ENCODE measurements at regions not wholly inside any gene's neighbourhood (a gene's known extent, or its start where the extent isn't known, plus 50 kb on each side); places are given as distances from the start of the nearest gene placed in this dataset.

DNA sequence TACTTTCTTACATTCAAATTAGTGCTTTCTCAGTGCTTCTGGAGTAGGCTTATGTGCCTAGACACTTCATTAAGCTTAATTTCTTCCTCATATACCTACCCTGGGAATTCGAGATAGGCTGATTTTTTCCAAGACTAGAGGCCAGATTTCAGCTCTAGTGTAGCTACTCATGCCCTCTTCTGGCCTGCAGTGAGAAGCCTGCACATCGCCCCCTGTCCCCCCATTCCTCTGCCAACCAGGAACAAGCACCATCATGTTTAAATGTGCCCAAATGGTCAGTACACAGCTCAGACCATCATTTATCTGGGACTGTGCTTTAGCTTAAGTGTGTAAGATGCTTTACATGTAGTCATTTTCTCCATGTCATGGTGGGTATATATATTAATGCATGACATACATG is 1218.8 kb upstream of the LRRTM1 start:
- Histone ChIP-seq H3K27ac (ENCODE audit: low read depth, low read length) (no peak overlapping the region), H3K27me3 (ENCODE audit: control insufficient read depth in 2 of 2, insufficient read depth in 2 of 2, low read length in 2 of 2) (no peaks in the 10 kb centered on the region), H3K4me1 (ENCODE audit: control insufficient read depth in 2 of 2, insufficient read depth in 2 of 2, low read length in 2 of 2) (no peaks in the 10 kb centered on the region), H3K9me3 (ENCODE audit: control insufficient read depth in 2 of 3, low read length in 3 of 3) (peaks cover 0 to 4% (median 0%) of the 10 kb centered on the region in 3 experiments), H3K4me3 (ENCODE audit: low read length) (no peak overlapping the region), H3K36me3 (ENCODE audit: control insufficient read depth in 2 of 3, insufficient read depth in 3 of 3, low read length in 3 of 3) (no peaks in the 10 kb centered on the region)
- Mint-ChIP-seq H3K4me1 (no peaks in the 10 kb centered on the region), H3K27ac (no peak overlapping the region), H3K4me3 (no peak overlapping the region), H3K36me3 (peaks cover 0 to 4% (median 0%) of the 10 kb centered on the region in 5 donors), H3K9me3 (peaks cover 4 to 28% (median 17%) of the 10 kb centered on the region in 11 donors), H3K27me3 (no peaks in the 10 kb centered on the region)
- DNase-seq = no peak
- no peak for ATAC-seq
- ChIA-PET POLR2A (no interaction called here), CTCF (no interaction called here)
- intact Hi-C loops (cut with micrococcal nuclease) = no loop called here

DNA sequence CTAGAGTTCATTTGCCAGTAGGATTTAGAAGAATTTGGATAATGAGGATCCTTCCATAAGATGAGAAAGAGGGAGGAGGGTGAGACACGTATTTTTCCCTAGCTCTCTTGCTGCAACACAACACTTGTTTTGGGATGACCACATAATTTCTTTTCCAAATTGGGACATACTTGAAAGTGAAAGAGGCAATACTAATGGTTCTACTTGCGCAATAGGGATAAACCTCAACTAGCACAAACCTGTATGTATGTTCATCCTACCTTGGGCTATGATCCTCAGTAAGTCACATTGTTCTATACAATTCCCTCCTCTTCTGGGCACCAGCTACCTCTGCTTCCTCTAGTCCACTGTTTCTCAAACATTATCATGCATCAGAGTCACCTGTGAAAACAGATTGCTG is 1208.8 kb upstream of the LRRTM1 start:
- no peaks in the 10 kb centered on the region for H3K27me3 Mint-ChIP-seq
- Histone ChIP-seq H3K4me3 (ENCODE audit: low read length) (no peak overlapping the region), H3K27me3 (ENCODE audit: control insufficient read depth in 2 of 2, insufficient read depth in 2 of 2, low read length in 2 of 2) (no peaks in the 10 kb centered on the region), H3K4me1 (ENCODE audit: control insufficient read depth in 2 of 2, insufficient read depth in 2 of 2, low read length in 2 of 2) (no peaks in the 10 kb centered on the region), H3K36me3 (ENCODE audit: control insufficient read depth in 2 of 3, insufficient read depth in 3 of 3, low read length in 3 of 3) (no peaks in the 10 kb centered on the region), H3K27ac (ENCODE audit: low read depth, low read length) (no peak overlapping the region), H3K9me3 (ENCODE audit: control insufficient read depth in 2 of 3, low read length in 3 of 3) (no peaks in the 10 kb centered on the region)
- ChIA-PET CTCF (interaction anchor here (0.7 kb wide), 1 partner anchor 1188 kb away, joined by 3 read pairs; no protein-coding TSS in a partner anchor), POLR2A (no interaction called here)
- no peaks in the 10 kb centered on the region for H3K4me1 Mint-ChIP-seq
- ATAC-seq (no peak), DNase-seq (no peak)
- no peak overlapping the region for H3K4me3 Mint-ChIP-seq
- H3K27ac Mint-ChIP-seq = no peak overlapping the region
- intact Hi-C loops (cut with micrococcal nuclease) = no loop called here
- no peaks in the 10 kb centered on the region for H3K36me3 Mint-ChIP-seq
- peaks cover 0 to 26% (median 4%) of the 10 kb centered on the region in 11 donors for H3K9me3 Mint-ChIP-seq

DNA sequence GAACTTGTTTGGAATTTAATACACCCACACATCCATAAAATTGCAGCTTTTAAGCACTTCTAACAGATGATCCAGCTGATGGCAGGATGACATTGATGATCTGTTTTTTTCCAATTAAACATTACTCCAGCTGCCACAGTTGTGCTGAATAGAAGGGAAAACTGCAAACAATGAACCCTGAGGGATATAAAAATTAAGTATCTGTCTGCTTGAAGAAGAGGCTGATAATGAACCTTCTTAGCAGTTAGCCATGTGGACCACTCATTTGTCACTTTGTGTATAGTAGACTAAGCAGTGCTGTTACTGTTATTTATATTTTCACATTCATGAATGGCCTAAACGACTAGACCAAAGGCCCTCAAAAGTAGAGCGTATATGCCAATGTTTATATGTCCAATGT is 1201.0 kb upstream of the LRRTM1 start:
- H3K36me3 ChIP-seq (ENCODE audit: control insufficient read depth in 2 of 3, insufficient read depth in 3 of 3, low read length in 3 of 3) = no peaks in the 10 kb centered on the region
- Mint-ChIP-seq H3K36me3 (no peaks in the 10 kb centered on the region), H3K27ac (no peak overlapping the region), H3K27me3 (no peaks in the 10 kb centered on the region), H3K9me3 (peaks cover 0 to 12% (median 2%) of the 10 kb centered on the region in 11 donors), H3K4me3 (no peak overlapping the region), H3K4me1 (no peaks in the 10 kb centered on the region)
- H3K4me3 ChIP-seq (ENCODE audit: low read length) = no peak overlapping the region
- ChIA-PET CTCF (no interaction called here), POLR2A (no interaction called here)
- H3K27ac ChIP-seq (ENCODE audit: low read depth, low read length) = no peak overlapping the region
- no peak for DNase-seq
- no peaks in the 10 kb centered on the region for H3K27me3 ChIP-seq (ENCODE audit: control insufficient read depth in 2 of 2, insufficient read depth in 2 of 2, low read length in 2 of 2)
- H3K9me3 ChIP-seq (ENCODE audit: control insufficient read depth in 2 of 3, low read length in 3 of 3) = no peaks in the 10 kb centered on the region
- no peak for ATAC-seq
- H3K4me1 ChIP-seq (ENCODE audit: control insufficient read depth in 2 of 2, insufficient read depth in 2 of 2, low read length in 2 of 2) = no peaks in the 10 kb centered on the region
- intact Hi-C loops (cut with micrococcal nuclease) = no loop called here

DNA sequence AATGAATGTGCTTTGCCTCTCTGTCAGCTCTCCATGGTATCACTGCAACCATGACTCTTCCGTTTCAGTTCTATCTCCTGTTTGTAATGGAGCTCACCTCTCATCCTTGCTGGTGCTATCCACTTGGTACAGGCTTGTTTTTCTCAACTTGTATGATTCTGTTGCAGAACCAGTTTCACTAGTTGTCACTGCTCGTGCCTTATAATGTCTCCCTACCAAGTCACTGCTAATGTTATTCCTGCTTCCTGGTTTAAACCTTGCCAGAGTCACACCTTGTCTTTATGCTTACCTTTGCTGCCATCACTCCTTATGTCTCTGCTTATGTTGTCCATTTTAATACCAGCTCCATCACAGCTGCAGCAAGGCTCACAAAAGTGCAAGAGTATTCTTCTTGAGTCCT is 1191.0 kb upstream of the LRRTM1 start:
- no peak for DNase-seq
- H3K27ac Mint-ChIP-seq = no peak overlapping the region
- no peaks in the 10 kb centered on the region for H3K27me3 Mint-ChIP-seq
- ChIA-PET POLR2A (no interaction called here), CTCF (no interaction called here)
- H3K4me3 Mint-ChIP-seq = no peak overlapping the region
- H3K36me3 Mint-ChIP-seq = peaks cover 0 to 3% (median 0%) of the 10 kb centered on the region in 5 donors
- Histone ChIP-seq H3K27ac (ENCODE audit: low read depth, low read length) (no peak overlapping the region), H3K27me3 (ENCODE audit: control insufficient read depth in 2 of 2, insufficient read depth in 2 of 2, low read length in 2 of 2) (no peaks in the 10 kb centered on the region), H3K9me3 (ENCODE audit: control insufficient read depth in 2 of 3, low read length in 3 of 3) (no peaks in the 10 kb centered on the region), H3K4me3 (ENCODE audit: low read length) (no peak overlapping the region), H3K4me1 (ENCODE audit: control insufficient read depth in 2 of 2, insufficient read depth in 2 of 2, low read length in 2 of 2) (no peaks in the 10 kb centered on the region), H3K36me3 (ENCODE audit: control insufficient read depth in 2 of 3, insufficient read depth in 3 of 3, low read length in 3 of 3) (no peaks in the 10 kb centered on the region)
- ATAC-seq = no peak
- no peaks in the 10 kb centered on the region for H3K4me1 Mint-ChIP-seq
- peaks cover 4 to 54% (median 14%) of the 10 kb centered on the region in 11 donors for H3K9me3 Mint-ChIP-seq
- intact Hi-C loops (cut with micrococcal nuclease) = no loop called here

DNA sequence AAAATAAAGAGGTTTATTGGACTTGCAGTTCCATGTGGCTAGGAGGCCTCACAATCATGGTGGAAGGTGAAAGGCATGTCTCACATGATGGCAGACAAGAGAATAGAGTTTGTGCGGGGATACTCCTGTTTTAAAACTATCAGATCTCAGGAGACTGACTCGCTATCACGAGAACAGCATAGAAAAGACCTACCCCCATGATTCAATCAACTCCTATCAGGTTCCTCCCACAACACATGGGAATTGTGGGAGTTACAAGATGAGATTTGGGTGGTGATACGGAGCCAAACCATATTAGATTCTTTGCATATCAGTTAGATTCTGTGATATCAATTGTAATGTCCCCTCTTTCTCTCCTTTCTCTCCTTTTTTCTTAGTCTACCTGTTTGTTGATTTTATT is 1178.7 kb upstream of the LRRTM1 start:
- Mint-ChIP-seq H3K27me3 (no peaks in the 10 kb centered on the region), H3K4me1 (no peaks in the 10 kb centered on the region), H3K9me3 (peaks cover 0 to 37% (median 10%) of the 10 kb centered on the region in 11 donors), H3K27ac (no peak overlapping the region), H3K36me3 (no peaks in the 10 kb centered on the region), H3K4me3 (no peak overlapping the region)
- POLR2A ChIA-PET = no interaction called here
- Histone ChIP-seq H3K36me3 (ENCODE audit: control insufficient read depth in 2 of 3, insufficient read depth in 3 of 3, low read length in 3 of 3) (no peaks in the 10 kb centered on the region), H3K4me1 (ENCODE audit: control insufficient read depth in 2 of 2, insufficient read depth in 2 of 2, low read length in 2 of 2) (no peaks in the 10 kb centered on the region), H3K4me3 (ENCODE audit: low read length) (no peak overlapping the region), H3K27me3 (ENCODE audit: control insufficient read depth in 2 of 2, insufficient read depth in 2 of 2, low read length in 2 of 2) (no peaks in the 10 kb centered on the region), H3K27ac (ENCODE audit: low read depth, low read length) (no peak overlapping the region), H3K9me3 (ENCODE audit: control insufficient read depth in 2 of 3, low read length in 3 of 3) (peaks cover 0 to 10% (median 0%) of the 10 kb centered on the region in 3 experiments)
- DNase-seq (no peak), ATAC-seq (no peak)
- CTCF ChIA-PET = no interaction called here
- intact Hi-C loops (cut with micrococcal nuclease) = no loop called here

DNA sequence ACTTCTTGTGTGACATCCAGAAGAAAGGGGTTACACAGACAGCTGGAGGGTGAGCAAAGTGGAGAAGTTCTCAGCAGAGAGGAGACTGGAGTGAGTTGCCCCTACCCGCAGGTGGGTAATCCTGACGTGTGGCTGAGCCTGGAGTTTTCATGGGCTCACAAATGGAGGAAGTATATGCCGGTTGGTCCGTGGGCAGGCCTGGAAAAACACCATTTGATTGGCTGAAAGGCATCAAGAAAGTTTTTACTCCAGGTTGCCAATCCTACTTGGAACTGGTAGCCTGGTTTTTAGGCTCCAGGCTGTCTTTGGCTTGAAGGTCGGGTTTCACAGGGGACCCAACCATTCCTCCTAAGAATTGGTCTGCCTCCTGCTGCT is 1177.4 kb upstream of the LRRTM1 start:
- H3K27ac Mint-ChIP-seq = no peak overlapping the region
- H3K27me3 Mint-ChIP-seq = no peaks in the 10 kb centered on the region
- DNase-seq (no peak), ATAC-seq (no peak)
- no peak overlapping the region for H3K27ac ChIP-seq (ENCODE audit: low read depth, low read length)
- H3K9me3 Mint-ChIP-seq = peaks cover 0 to 43% (median 9%) of the 10 kb centered on the region in 11 donors
- H3K4me3 ChIP-seq (ENCODE audit: low read length) = no peak overlapping the region
- H3K36me3 Mint-ChIP-seq = no peaks in the 10 kb centered on the region
- no peaks in the 10 kb centered on the region for H3K4me1 Mint-ChIP-seq
- H3K9me3 ChIP-seq (ENCODE audit: control insufficient read depth in 2 of 3, low read length in 3 of 3) = peaks cover 0 to 10% (median 0%) of the 10 kb centered on the region in 3 experiments
- H3K4me3 Mint-ChIP-seq = no peak overlapping the region
- CTCF ChIA-PET = no interaction called here
- H3K4me1 ChIP-seq (ENCODE audit: control insufficient read depth in 2 of 2, insufficient read depth in 2 of 2, low read length in 2 of 2) = no peaks in the 10 kb centered on the region
- POLR2A ChIA-PET = no interaction called here
- no peaks in the 10 kb centered on the region for H3K27me3 ChIP-seq (ENCODE audit: control insufficient read depth in 2 of 2, insufficient read depth in 2 of 2, low read length in 2 of 2)
- no peaks in the 10 kb centered on the region for H3K36me3 ChIP-seq (ENCODE audit: control insufficient read depth in 2 of 3, insufficient read depth in 3 of 3, low read length in 3 of 3)
- intact Hi-C loops (cut with micrococcal nuclease) = no loop called here

DNA sequence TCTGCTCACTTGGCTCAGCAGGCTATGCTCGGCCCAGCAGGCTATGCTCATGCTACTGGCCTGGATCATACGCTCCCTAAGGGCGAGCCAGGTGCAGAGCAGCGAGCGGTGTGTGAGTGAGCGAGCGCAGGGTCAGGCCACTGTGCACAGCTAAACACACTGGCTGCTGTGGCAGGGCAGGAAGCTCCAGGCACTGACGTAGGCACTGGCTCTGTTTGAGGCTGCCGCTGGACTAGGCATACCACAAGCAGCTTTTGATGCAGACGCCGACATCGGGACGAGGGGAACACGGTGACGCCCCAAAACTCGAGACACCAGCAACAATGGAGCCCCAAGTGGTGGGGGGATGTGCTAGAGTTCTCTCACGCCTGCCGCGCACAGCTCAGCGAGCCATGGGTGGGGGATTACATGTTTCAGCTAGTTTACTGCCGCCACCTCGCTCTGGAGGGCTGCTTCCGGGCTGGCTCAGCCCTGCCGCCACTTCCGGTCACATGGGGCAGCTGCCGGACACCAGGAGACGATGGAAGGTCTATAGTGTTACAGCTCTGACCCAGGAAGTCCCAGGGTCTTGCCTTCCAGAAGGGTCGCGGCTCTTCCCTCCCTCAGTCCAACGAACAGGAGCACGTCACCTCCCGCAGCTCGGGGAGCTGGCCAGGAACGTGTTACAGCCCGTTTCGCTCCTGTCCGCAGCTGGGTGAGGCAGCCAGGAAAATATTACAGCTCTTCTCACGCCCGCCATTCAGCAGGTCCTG is 1176.9 kb upstream of the LRRTM1 start:
- CTCF ChIA-PET = no interaction called here
- peak overlapping the region in 1 of 10 donors; percentile 9 for H3K4me3 Mint-ChIP-seq

More for the DNA sequence above, 1176.9 kb upstream of the LRRTM1 start:
- Histone ChIP-seq H3K27ac (ENCODE audit: low read depth, low read length) (no peak overlapping the region), H3K9me3 (ENCODE audit: control insufficient read depth in 2 of 3, low read length in 3 of 3) (peaks cover 0 to 10% (median 0%) of the 10 kb centered on the region in 3 experiments), H3K4me1 (ENCODE audit: control insufficient read depth in 2 of 2, insufficient read depth in 2 of 2, low read length in 2 of 2) (no peaks in the 10 kb centered on the region), H3K27me3 (ENCODE audit: control insufficient read depth in 2 of 2, insufficient read depth in 2 of 2, low read length in 2 of 2) (no peaks in the 10 kb centered on the region), H3K4me3 (ENCODE audit: low read length) (no peak overlapping the region), H3K36me3 (ENCODE audit: control insufficient read depth in 2 of 3, insufficient read depth in 3 of 3, low read length in 3 of 3) (no peaks in the 10 kb centered on the region)
- Mint-ChIP-seq H3K27ac (no peak overlapping the region), H3K9me3 (peaks cover 2 to 43% (median 13%) of the 10 kb centered on the region in 11 donors), H3K27me3 (no peaks in the 10 kb centered on the region), H3K36me3 (no peaks in the 10 kb centered on the region), H3K4me1 (no peaks in the 10 kb centered on the region)
- intact Hi-C loops (cut with micrococcal nuclease) = no loop called here
- POLR2A ChIA-PET = no interaction called here
- no peak for DNase-seq
- ATAC-seq = no peak
